Activated CD8-positive, alpha-beta memory T cell treated with anti-CD3 and anti-CD28 coated beads for 24 hours (primary cell): ENCODE measurements at regions not wholly inside any gene's neighbourhood (a gene's known extent, or its start where the extent isn't known, plus 50 kb on each side); places are given as distances from the start of the nearest gene placed in this dataset.
"Not testable (repeated sequence)": the region's sequence is repeated elsewhere in the genome, so short reads cannot be mapped to it uniquely, and the experiment has no call there.

ENCODE experiments used
- DNase-seq: peaks from one replicate; pipeline ENCODE4 v3.0.0-alpha.2; 2020

- DNase-seq, result no peak
These were observed 78.8 kb upstream of the ALKAL2 start for GRCh38 chr2:366706-367105.

GRCh38 chr2:365367-366275 lies 77.7 kb upstream of the ALKAL2 start:
- no peak for DNase-seq

GRCh38 chr2:363824-364470 lies 76.1 kb upstream of the ALKAL2 start:
- DNase-seq, result no peak

GRCh38 chr2:362924-363323 lies 75.0 kb upstream of the ALKAL2 start:
- DNase-seq, result no peak

GRCh38 chr2:360124-360523 lies 72.2 kb upstream of the ALKAL2 start:
- no peak for DNase-seq

GRCh38 chr2:359047-359446 lies 71.2 kb upstream of the ALKAL2 start:
- no peak for DNase-seq

- no peak for DNase-seq
These were observed 69.9 kb upstream of the ALKAL2 start for GRCh38 chr2:357811-358210.

GRCh38 chr2:356304-356703 lies 68.4 kb upstream of the ALKAL2 start:
- not testable (repeated sequence) for DNase-seq

- no peak for DNase-seq
These were observed 67.9 kb upstream of the ALKAL2 start for GRCh38 chr2:355773-356172.

- no peak for DNase-seq
These were observed 64.8 kb upstream of the ALKAL2 start for GRCh38 chr2:352696-353095.

- DNase-seq, result no peak
These were observed 61.5 kb upstream of the ALKAL2 start for GRCh38 chr2:349390-349789.

GRCh38 chr2:348361-348916 lies 60.5 kb upstream of the ALKAL2 start:
- DNase-seq, result no peak

GRCh38 chr2:344811-345210 lies 56.9 kb upstream of the ALKAL2 start:
- DNase-seq, result no peak

GRCh38 chr2:343355-343754 lies 55.5 kb upstream of the ALKAL2 start:
- DNase-seq, result no peak

- DNase-seq, result no peak
These were observed 54.0 kb upstream of the ALKAL2 start for GRCh38 chr2:341912-342311.

- DNase-seq, result no peak
These were observed 53.2 kb upstream of the ALKAL2 start for GRCh38 chr2:341017-341542.
